Esophagus muscularis mucosa (tissue), 4 donors: ENCODE measurements at regions not wholly inside any gene's neighbourhood (a gene's known extent, or its start where the extent isn't known, plus 50 kb on each side); places are given as distances from the start of the nearest gene placed in this dataset.

Source experiments
- DNase-seq: peaks from one replicate; pipeline ENCODE4 v3.0.0-alpha.2; 2017; ENCODE audit errors: extremely low spot score
- H3K27ac ChIP-seq, 4 donors: fragments of 200-600 bp; sonication (generic); replicated peaks in 1 of 4; 1 replicate in 3 of 4; 2 replicates in 1 of 4; pipeline ENCODE4 v1.5.1; 2016 to 2019; ENCODE audit warnings: mild to moderate bottlenecking in 1 of 4
- H3K27me3 ChIP-seq, 4 donors: fragments of 200-600 bp; sonication (generic); one replicate each; pipeline versions ENCODE4 v1.5.1 to v1.6.0; 2016 to 2019
- H3K36me3 ChIP-seq, 4 donors: fragments of 200-600 bp; sonication (generic); one replicate each; pipeline ENCODE4 v1.5.1; 2016 to 2019
- H3K4me1 ChIP-seq, 4 donors: fragments of 200-600 bp; sonication (generic); one replicate each; pipeline ENCODE4 v1.5.1; 2016 to 2019
- H3K4me3 ChIP-seq, 4 donors: fragments of 200-600 bp; sonication (generic); 1 replicate in 2 of 4; 2 replicates in 2 of 4; pipeline ENCODE4 v1.5.1; 2016 to 2019; ENCODE audit warnings: mild to moderate bottlenecking in 4 of 4, moderate library complexity in 1 of 4
- H3K9me3 ChIP-seq, 4 donors: fragments of 200-600 bp; sonication (generic); 1 replicate in 3 of 4; 2 replicates in 1 of 4; pipeline ENCODE4 v1.5.1; 2016 to 2019
- CTCF ChIP-seq, 3 experiments: fragments of 200-600 bp in 2 of 3; fragments of 450-650 bp in 1 of 3; sonication (generic) in 2 of 3; IDR thresholded peaks; one replicate each; pipeline ENCODE4 v1.5.1; 2017 to 2019; ENCODE audit warnings: antibody characterized with exemption in 3 of 3, mild to moderate bottlenecking in 2 of 3, moderate library complexity in 1 of 3
- EP300 ChIP-seq: sonication (generic); formaldehyde crosslinking; IDR thresholded peaks from one replicate; pipeline ENCODE4 v1.6.1; 2017; ENCODE audit warnings: antibody characterized with exemption
- POLR2A ChIP-seq: fragments of 450-650 bp; IDR thresholded peaks from one replicate; pipeline ENCODE4 v1.6.1; 2017; ENCODE audit warnings: antibody characterized with exemption, moderate library complexity, mild to moderate bottlenecking, low read depth
- POLR2AphosphoS5 ChIP-seq, 2 donors: sonication (generic); formaldehyde crosslinking; IDR thresholded peaks; one replicate each; pipeline ENCODE4 v1.6.1; 2017; ENCODE audit warnings: antibody characterized with exemption in 2 of 2
- WGBS: methylation state at CpG from one replicate; pipeline ENCODE4 v1.1.5; 2018; 5-methylcytosine and 5-hydroxymethylcytosine counted together
- intact Hi-C: fragments of 100-400 bp; cut with DNase I; formaldehyde crosslinking; loops from one replicate; pipeline ENCODE4 v1.15.1; 2023

- no peaks in the 10 kb centered on the region for H3K27me3 ChIP-seq
- H3K27ac ChIP-seq: no peak overlapping the region
- no peak for TF ChIP-seq POLR2A
- no peak for TF ChIP-seq POLR2AphosphoS5 (IDR thresholded peaks at IDR 0.05)
- TF ChIP-seq CTCF (IDR thresholded peaks at IDR 0.05): no peak
- TF ChIP-seq EP300: no peak
- intact Hi-C loops: no loop called here
- H3K4me1 ChIP-seq: peaks cover 0 to 23% (median 14%) of the 10 kb centered on the region in 4 donors
- H3K4me3 ChIP-seq: no peak overlapping the region
- no peak for DNase-seq
- no peaks in the 10 kb centered on the region for H3K36me3 ChIP-seq
- no peaks in the 10 kb centered on the region for H3K9me3 ChIP-seq
- WGBS: 82% methylated on average over 4 of the region's 4 CpGs
Measured at GRCh38 chr10:88077977-88078376, 214.6 kb downstream of the PTEN start.

GRCh38 chr10:88080213-88080612 lies 216.8 kb downstream of the PTEN start:
- peaks cover 0 to 23% (median 14%) of the 10 kb centered on the region in 4 donors for H3K4me1 ChIP-seq
- no peak for DNase-seq
- intact Hi-C loops: no loop called here
- no peaks in the 10 kb centered on the region for H3K27me3 ChIP-seq
- 27% methylated on average over 3 of the region's 3 CpGs for WGBS
- no peak overlapping the region for H3K4me3 ChIP-seq
- no peak for TF ChIP-seq POLR2A
- no peak for TF ChIP-seq POLR2AphosphoS5 (IDR thresholded peaks at IDR 0.05)
- no peak for TF ChIP-seq EP300
- no peak for TF ChIP-seq CTCF (IDR thresholded peaks at IDR 0.05)
- H3K27ac ChIP-seq: no peak overlapping the region
- H3K9me3 ChIP-seq: no peaks in the 10 kb centered on the region
- H3K36me3 ChIP-seq: no peaks in the 10 kb centered on the region

- no peaks in the 10 kb centered on the region for H3K27me3 ChIP-seq
Measured at GRCh38 chr10:88081457-88082054, 218.1 kb downstream of the PTEN start.

GRCh38 chr10:88082391-88082790 lies 219.0 kb downstream of the PTEN start:
- WGBS: 97% methylated on average over 3 of the region's 3 CpGs

More at GRCh38 chr10:88081457-88082054, 218.1 kb downstream of the PTEN start:
- WGBS: 91% methylated on average over 3 of the region's 3 CpGs
- H3K9me3 ChIP-seq: no peaks in the 10 kb centered on the region
- no peak overlapping the region for H3K4me3 ChIP-seq
- intact Hi-C loops: no loop called here
- H3K4me1 ChIP-seq: peaks cover 0 to 23% (median 14%) of the 10 kb centered on the region in 4 donors
- H3K27ac ChIP-seq: no peak overlapping the region
- DNase-seq: no peak
- no peaks in the 10 kb centered on the region for H3K36me3 ChIP-seq
- no peak for TF ChIP-seq POLR2A
- TF ChIP-seq CTCF (IDR thresholded peaks at IDR 0.05): no peak
- no peak for TF ChIP-seq EP300

More at GRCh38 chr10:88082391-88082790, 219.0 kb downstream of the PTEN start:
- no peaks in the 10 kb centered on the region for H3K36me3 ChIP-seq
- no peaks in the 10 kb centered on the region for H3K27me3 ChIP-seq
- H3K4me3 ChIP-seq: no peak overlapping the region
- TF ChIP-seq EP300 (no peak), POLR2A (no peak), POLR2AphosphoS5 (IDR thresholded peaks at IDR 0.05) (no peak), CTCF (IDR thresholded peaks at IDR 0.05) (no peak)
- intact Hi-C loops: no loop called here
- DNase-seq: no peak
- H3K9me3 ChIP-seq: no peaks in the 10 kb centered on the region
- peaks cover 0 to 23% (median 14%) of the 10 kb centered on the region in 4 donors for H3K4me1 ChIP-seq
- no peak overlapping the region for H3K27ac ChIP-seq
